Superior temporal gyrus (tissue), 1 donor: ENCODE measurements at regions not wholly inside any gene's neighbourhood (a gene's known extent, or its start where the extent isn't known, plus 50 kb on each side); places are given as distances from the start of the nearest gene placed in this dataset.

ENCODE experiments used
- DNase-seq: peaks from one replicate; pipeline ENCODE4 v3.0.0-alpha.2; 2016; ENCODE audit errors: extremely low spot score

- DNase-seq, result no peak
Observed at GRCh38 chr2:67707896-67708295, 310.8 kb downstream of the ETAA1 start.

- DNase-seq, result no peak
Observed at GRCh38 chr2:67709835-67710234, 312.7 kb downstream of the ETAA1 start.

- no peak for DNase-seq
Observed at GRCh38 chr2:67712484-67712883, 315.4 kb downstream of the ETAA1 start.

- no peak for DNase-seq
Observed at GRCh38 chr2:67713376-67713775, 316.2 kb downstream of the ETAA1 start.

- no peak for DNase-seq
Observed at GRCh38 chr2:67716895-67717396, 319.8 kb downstream of the ETAA1 start.

GRCh38 chr2:67717692-67718091 is 320.6 kb downstream of the ETAA1 start:
- DNase-seq, result no peak

GRCh38 chr2:67719351-67719750 is 322.2 kb downstream of the ETAA1 start:
- no peak for DNase-seq

- DNase-seq, result no peak
Observed at GRCh38 chr2:67721516-67721915, 324.4 kb downstream of the ETAA1 start.

GRCh38 chr2:67724261-67724660 is 327.1 kb downstream of the ETAA1 start:
- DNase-seq, result no peak

- DNase-seq, result no peak
Observed at GRCh38 chr2:67725731-67726130, 328.6 kb downstream of the ETAA1 start.

GRCh38 chr2:67726416-67726815 is 329.3 kb downstream of the ETAA1 start:
- no peak for DNase-seq

- DNase-seq, result no peak
Observed at GRCh38 chr2:67727131-67727530, 330.0 kb downstream of the ETAA1 start.

- DNase-seq, result no peak
Observed at GRCh38 chr2:67727623-67728022, 330.5 kb downstream of the ETAA1 start.

- no peak for DNase-seq
Observed at GRCh38 chr2:67729474-67729873, 332.3 kb downstream of the ETAA1 start.

GRCh38 chr2:67733517-67733916 is 329.3 kb downstream of the C1D start:
- DNase-seq, result no peak

GRCh38 chr2:67752199-67752598 is 310.6 kb downstream of the C1D start:
- no peak for DNase-seq

GRCh38 chr2:67752969-67753368 is 309.8 kb downstream of the C1D start:
- DNase-seq, result no peak

GRCh38 chr2:67755156-67755882 is 307.5 kb downstream of the C1D start:
- no peak for DNase-seq

GRCh38 chr2:67760995-67761394 is 301.8 kb downstream of the C1D start:
- DNase-seq, result no peak

- no peak for DNase-seq
Observed at GRCh38 chr2:67771380-67771779, 291.4 kb downstream of the C1D start.

- no peak for DNase-seq
Observed at GRCh38 chr2:67772216-67773170, 290.3 kb downstream of the C1D start.

- no peak for DNase-seq
Observed at GRCh38 chr2:67773851-67774250, 289.0 kb downstream of the C1D start.

GRCh38 chr2:67776276-67776675 is 286.5 kb downstream of the C1D start:
- DNase-seq, result no peak
